ENCODE measurements at regions not wholly inside any gene's neighbourhood (a gene's known extent, or its start where the extent isn't known, plus 50 kb on each side); places are given as distances from the start of the nearest gene placed in this dataset.

- DNase-seq (ENCODE audit: low read depth, low spot score) = no peak
These were observed 236.1 kb upstream of the PLEKHG7 start for GRCh38 chr12:92466391-92467305.

- no peak for DNase-seq (ENCODE audit: low read depth, low spot score)
These were observed 236.9 kb upstream of the PLEKHG7 start for GRCh38 chr12:92465786-92466295.

- DNase-seq (ENCODE audit: low read depth, low spot score) = no peak
These were observed 237.9 kb upstream of the PLEKHG7 start for GRCh38 chr12:92464911-92465310.

GRCh38 chr12:92463171-92463570 is 239.6 kb upstream of the PLEKHG7 start:
- DNase-seq (ENCODE audit: low read depth, low spot score) = no peak

- DNase-seq (ENCODE audit: low read depth, low spot score) = no peak
These were observed 240.3 kb upstream of the PLEKHG7 start for GRCh38 chr12:92462527-92462926.

- peak; percentile 40 for DNase-seq (ENCODE audit: low read depth, low spot score)
These were observed 240.7 kb upstream of the PLEKHG7 start for GRCh38 chr12:92462049-92462448.

- no peak for DNase-seq (ENCODE audit: low read depth, low spot score)
These were observed 242.9 kb upstream of the PLEKHG7 start for GRCh38 chr12:92459850-92460249.

GRCh38 chr12:92458996-92459395 is 243.8 kb upstream of the PLEKHG7 start:
- DNase-seq (ENCODE audit: low read depth, low spot score) = no peak

GRCh38 chr12:92457458-92458180 is 245.2 kb upstream of the PLEKHG7 start:
- DNase-seq (ENCODE audit: low read depth, low spot score) = no peak

- no peak for DNase-seq (ENCODE audit: low read depth, low spot score)
These were observed 250.0 kb upstream of the PLEKHG7 start for GRCh38 chr12:92452763-92453162.

- no peak for DNase-seq (ENCODE audit: low read depth, low spot score)
These were observed 256.7 kb upstream of the PLEKHG7 start for GRCh38 chr12:92446083-92446460.

GRCh38 chr12:92445253-92446082 is 257.3 kb upstream of the PLEKHG7 start:
- no peak for DNase-seq (ENCODE audit: low read depth, low spot score)

- DNase-seq (ENCODE audit: low read depth, low spot score) = no peak
These were observed 258.0 kb upstream of the PLEKHG7 start for GRCh38 chr12:92444763-92445162.

GRCh38 chr12:92442782-92443181 is 260.0 kb upstream of the PLEKHG7 start:
- DNase-seq (ENCODE audit: low read depth, low spot score) = no peak

- DNase-seq (ENCODE audit: low read depth, low spot score) = no peak
These were observed 262.7 kb upstream of the PLEKHG7 start for GRCh38 chr12:92440072-92440471.

GRCh38 chr12:92439420-92439805 is 263.4 kb upstream of the PLEKHG7 start:
- DNase-seq (ENCODE audit: low read depth, low spot score) = peak; percentile 45

GRCh38 chr12:92438641-92439419 is 264.0 kb upstream of the PLEKHG7 start:
- DNase-seq (ENCODE audit: low read depth, low spot score) = no peak

GRCh38 chr12:92437452-92437851 is 265.3 kb upstream of the PLEKHG7 start:
- DNase-seq (ENCODE audit: low read depth, low spot score) = no peak

- no peak for DNase-seq (ENCODE audit: low read depth, low spot score)
These were observed 265.9 kb upstream of the PLEKHG7 start for GRCh38 chr12:92436856-92437255.

GRCh38 chr12:92434607-92435025 is 268.2 kb upstream of the PLEKHG7 start:
- no peak for DNase-seq (ENCODE audit: low read depth, low spot score)
